ENCODE measurements at regions not wholly inside any gene's neighbourhood (a gene's known extent, or its start where the extent isn't known, plus 50 kb on each side); places are given as distances from the start of the nearest gene placed in this dataset.

GRCh38 chr9:84590706-84591105, 78.8 kb upstream of the NTRK2 start:
- no peak for DNase-seq

- no peak for DNase-seq
These were observed 76.6 kb upstream of the NTRK2 start for GRCh38 chr9:84592918-84593317.

GRCh38 chr9:84593352-84593751, 76.2 kb upstream of the NTRK2 start:
- DNase-seq = no peak

GRCh38 chr9:84597131-84597530, 72.4 kb upstream of the NTRK2 start:
- DNase-seq = no peak

GRCh38 chr9:84598921-84599636, 70.5 kb upstream of the NTRK2 start:
- DNase-seq = no peak

GRCh38 chr9:84600739-84601138, 68.8 kb upstream of the NTRK2 start:
- DNase-seq = no peak

- DNase-seq = no peak
These were observed 65.3 kb upstream of the NTRK2 start for GRCh38 chr9:84604223-84604622.

- DNase-seq = no peak
These were observed 59.8 kb upstream of the NTRK2 start for GRCh38 chr9:84609779-84610178.

GRCh38 chr9:84613431-84613830, 56.1 kb upstream of the NTRK2 start:
- no peak for DNase-seq

- no peak for DNase-seq
These were observed 54.0 kb upstream of the NTRK2 start for GRCh38 chr9:84615544-84615943.

- DNase-seq = no peak
These were observed 52.0 kb upstream of the NTRK2 start for GRCh38 chr9:84617411-84618029.
